Stimulated activated CD4-positive, alpha-beta T cell treated with anti-CD3 and anti-CD28 coated beads, Interleukin-12 subunit alpha, Interleukin-12 subunit beta, amount 100 ng/mL, for 48 hours (primary cell): ENCODE measurements at regions not wholly inside any gene's neighbourhood (a gene's known extent, or its start where the extent isn't known, plus 50 kb on each side); places are given as distances from the start of the nearest gene placed in this dataset.
"Not testable (repeated sequence)": the region's sequence is repeated elsewhere in the genome, so short reads cannot be mapped to it uniquely, and the experiment has no call there.

Source experiments
- DNase-seq, 3 donors: peaks; one replicate each; pipeline ENCODE4 v3.0.0-alpha.2; 2020; ENCODE audit warnings: low read depth in 2 of 3, low spot score in 1 of 3

DNA sequence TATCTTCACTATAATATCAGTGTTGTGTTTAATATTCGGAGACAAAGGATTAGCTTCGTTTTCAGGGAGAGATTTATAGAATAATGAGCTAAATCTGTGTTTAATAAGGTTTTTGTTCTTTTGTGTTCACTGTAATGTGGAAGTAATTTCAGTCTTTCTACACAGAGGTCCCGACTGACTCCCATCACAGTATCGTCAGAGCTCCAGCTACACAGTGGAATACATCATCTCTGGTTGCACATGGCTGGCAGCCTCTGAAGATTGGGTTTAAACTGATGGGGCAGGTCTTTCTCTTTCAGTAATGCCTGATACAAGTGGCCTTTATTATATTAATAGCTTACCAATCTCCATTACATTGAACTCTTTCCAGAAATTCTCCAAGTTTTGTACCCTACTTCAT is 736.7 kb upstream of the RIOK2 start:
- no peak for DNase-seq

DNA sequence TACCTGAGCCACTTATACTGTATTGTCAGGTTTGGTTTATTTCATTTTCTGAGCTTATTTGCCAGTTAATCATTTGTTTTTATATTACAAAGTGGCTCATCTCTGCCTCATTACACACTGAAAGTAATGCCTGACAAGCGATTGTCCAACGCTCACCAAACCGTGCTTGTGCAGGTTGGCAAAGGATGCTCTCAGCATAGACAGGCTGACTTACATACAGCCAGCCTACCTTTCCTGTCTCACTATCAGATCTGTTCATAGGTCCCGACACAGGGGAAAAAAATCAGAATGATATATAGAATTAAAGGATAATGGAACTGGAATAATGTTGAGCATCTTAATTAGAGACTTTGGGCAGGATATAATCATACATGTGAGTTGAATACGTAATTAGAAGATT is 739.7 kb upstream of the RIOK2 start:
- DNase-seq: no peak

DNA sequence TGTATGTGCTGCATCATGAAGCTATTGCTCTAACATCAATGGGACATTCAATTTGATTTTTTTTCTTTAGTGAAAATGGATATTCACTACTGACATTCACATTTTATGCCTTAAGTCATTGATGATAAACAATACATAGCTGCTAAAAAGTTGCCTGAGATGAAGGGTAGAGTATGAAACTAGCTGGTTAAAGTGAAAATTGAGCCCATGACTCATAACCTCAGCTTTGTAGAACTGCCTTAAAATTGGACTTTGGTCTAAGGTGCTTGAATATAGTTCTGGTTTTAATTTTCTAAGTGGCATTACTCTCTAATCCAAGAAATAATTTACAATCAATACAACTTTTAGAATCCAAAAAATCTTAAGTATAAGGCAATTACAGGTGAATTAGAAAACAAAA is 740.4 kb upstream of the RIOK2 start:
- DNase-seq: no peak

DNA sequence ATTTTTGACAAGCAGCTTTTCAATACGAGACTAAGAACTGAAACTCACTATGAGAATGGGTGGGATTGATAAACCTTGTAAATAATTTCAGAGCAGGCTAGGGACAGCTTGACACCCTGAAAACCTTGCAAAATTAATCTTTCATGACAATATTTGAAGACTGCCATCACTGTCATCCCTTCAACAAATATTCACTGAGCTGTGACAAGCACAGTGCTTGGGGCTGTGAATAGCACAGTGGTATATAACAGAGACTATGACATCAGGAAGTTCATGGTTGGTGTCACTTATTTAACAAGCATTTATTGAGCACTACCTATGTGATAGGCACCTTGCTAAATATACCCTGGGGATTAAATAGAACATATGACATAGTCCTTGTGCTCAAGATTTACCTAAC is 741.0 kb upstream of the RIOK2 start:
- no peak for DNase-seq

DNA sequence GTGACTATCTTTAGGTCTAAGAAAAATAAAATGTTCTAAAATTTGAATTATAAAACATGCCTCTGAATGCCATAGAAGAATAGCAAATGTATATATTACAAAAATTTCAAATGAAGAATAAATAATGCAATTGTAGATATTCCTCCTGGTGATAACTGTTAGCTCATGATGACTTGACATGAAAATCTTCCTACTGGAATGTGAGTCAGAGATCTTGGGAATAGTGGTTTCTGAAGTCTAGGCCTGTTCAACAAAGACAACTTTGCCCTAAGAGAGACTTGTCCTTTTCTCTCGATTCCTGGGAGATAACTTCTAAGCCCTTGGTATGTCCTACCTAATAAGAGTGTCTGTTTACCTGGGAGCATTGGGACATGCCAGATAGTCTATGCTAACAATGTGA is 746.3 kb upstream of the RIOK2 start:
- DNase-seq: no peak

DNA sequence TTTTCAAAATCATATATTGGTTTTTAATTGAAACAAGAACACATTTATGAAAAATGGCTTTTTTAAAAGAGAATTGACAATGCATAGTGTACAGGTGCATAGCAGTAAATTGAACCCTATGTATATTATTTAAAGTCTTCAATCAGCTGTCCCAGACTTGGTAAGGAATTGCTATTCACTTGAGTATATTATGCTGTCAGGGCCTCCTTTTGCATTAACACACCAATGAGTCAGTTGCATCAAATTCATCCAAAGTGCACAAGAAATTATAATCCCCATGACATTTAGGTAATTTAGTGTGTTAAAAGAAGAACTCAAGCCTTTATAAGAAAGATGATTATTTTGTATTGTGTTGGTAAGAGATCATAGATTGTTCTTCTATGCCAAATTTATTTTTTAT is 748.8 kb upstream of the RIOK2 start:
- DNase-seq: no peak

DNA sequence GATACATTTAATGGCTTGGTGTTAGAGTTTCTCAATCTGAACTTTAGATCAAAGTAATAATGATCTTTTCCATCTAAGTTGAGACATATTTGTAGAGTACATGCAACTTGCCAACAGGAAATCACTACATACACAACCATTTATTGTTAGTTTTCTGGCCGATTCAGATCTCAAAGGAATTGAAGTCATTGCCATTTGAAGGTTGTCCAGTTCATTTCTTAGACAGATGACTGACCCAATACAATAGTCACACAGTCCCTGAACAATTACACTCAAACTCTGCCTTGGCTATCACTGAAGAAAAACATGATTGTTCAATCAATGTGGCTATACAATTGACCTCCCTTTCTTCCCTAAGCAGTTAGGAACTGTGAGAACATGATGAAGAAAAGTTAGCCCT is 753.2 kb upstream of the RIOK2 start:
- DNase-seq: no peak

DNA sequence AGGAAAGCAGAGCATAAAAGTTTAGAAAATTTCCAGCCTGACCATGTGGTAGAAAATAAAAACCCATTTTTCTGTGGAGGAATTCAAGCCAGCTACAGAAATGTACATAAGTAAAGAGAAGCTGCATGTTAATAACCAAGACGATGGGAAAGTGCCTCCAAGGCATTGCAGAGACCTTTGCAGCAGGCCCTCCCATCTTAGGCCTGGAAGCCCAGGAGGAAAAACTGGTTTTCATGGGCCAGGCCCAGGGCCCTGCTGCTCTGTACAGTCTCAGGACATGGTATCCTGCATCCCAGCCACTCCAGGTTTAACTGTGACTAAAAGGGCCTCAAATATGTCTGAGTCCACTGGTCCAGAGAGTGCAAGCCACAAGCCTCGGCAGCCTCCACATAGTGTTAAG is 754.8 kb upstream of the RIOK2 start:
- no peak for DNase-seq

DNA sequence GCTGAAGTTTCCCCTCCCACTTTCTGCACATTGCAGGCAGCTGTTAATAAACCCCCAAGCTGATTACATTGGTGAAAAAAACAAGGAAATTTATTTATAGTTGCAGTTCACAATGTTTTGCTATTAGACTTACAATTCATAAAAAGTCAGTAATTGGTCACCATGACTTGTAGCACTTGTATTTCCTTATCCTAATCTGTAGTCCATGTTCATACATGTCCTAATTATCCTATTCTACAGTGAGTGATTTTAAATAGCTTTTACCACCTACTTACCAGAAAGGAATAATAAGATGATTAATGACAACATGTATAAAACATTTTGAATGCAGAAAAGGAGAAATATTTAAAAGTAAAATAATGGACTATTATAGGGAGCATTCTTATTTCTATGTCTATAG is 760.0 kb upstream of the RIOK2 start:
- DNase-seq: no peak

DNA sequence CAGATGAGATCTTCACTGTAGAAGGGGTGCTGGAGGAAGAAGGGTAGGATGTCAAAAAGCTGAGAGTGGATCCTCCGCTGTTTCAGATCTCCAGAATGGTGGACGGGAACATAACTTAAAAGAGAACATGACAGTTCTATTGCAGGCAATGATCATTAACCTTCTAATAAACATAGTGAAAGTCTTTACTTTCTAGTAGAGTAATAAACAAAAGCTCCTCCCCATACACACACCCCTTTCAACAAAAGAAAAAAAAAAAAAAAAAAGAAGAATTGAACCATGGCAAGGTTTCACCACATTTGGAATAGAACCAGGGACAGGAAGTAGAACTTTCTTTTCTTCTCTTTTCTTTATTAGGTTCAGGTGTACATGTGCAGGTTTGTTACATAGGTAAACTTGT is 768.1 kb upstream of the RIOK2 start:
- no peak for DNase-seq

DNA sequence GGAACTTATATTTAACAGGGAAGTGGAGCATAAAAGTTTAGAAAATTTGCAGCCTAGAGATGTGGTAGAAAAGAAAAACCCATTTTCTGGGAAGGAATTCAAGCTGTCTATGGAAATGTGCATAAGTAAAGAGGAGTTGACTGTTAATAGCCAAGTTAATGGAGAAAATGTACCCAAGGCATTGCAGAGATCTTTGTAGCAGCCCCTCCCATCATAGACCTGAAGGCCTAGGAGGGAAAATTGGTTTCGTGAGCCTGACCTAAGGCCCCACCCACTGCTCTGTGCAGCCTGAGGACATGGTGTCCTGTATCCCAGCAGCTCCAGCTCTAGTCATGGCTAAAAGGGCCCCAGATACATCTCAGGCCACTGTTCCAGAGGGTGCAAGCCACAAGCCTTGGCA is 772.4 kb upstream of the RIOK2 start:
- DNase-seq: no peak

DNA sequence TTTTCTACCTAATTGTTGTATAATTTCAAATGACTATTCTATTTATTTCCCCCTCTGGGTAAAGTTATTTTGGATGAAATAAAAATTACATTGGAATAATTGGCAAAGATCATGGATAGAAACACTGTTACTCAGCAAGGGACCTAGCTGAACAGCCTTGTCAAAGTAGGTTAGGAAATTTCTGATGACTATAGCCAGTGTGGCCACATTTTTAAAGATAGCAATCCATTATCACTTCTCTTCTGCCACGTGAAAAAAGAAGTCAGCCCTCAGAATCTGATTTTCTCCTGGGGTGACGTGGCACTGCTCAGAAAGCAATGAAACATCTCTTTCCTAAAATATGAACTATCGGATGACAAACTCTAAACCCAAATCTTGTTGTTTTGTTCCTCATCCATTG is 784.2 kb upstream of the RIOK2 start:
- no peak for DNase-seq

DNA sequence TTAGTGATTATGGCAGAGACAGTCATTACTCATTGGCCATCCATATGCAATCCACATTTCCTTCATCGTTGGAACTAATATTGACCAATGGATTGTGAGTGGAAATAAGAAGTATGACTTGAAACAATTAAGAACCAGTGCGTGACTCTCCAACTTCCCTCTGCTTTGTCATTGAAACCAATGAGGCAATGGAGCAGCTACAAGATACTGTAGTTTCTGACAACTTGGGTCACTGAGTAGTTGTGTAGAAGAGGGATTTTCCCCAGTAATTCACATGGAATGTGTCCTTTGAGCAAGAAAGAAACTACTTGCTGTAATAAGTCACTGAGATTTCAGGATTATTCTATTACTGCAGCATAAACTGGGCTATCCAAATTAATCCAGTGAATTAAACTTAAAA is 785.3 kb upstream of the RIOK2 start:
- no peak for DNase-seq

DNA sequence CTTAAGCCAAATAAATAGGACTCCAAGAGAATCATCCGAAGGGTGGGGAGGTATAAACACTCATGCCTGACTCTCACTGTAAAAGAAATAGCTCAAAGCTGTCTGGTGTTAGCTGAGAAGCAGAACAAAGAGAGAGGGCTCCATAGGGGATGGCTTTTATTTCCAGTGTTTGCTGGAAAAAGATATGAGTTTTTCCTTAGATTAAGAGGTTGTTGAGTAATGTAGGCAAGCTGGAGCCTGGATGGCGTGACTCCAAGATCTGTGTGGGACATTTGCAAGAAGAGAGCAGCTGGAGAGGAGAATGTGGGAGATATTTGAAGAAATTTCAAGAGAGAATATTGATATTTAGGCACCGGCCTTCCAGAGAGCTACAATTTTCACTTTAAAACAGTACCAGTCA is 793.7 kb upstream of the RGMB start:
- no peak for DNase-seq

DNA sequence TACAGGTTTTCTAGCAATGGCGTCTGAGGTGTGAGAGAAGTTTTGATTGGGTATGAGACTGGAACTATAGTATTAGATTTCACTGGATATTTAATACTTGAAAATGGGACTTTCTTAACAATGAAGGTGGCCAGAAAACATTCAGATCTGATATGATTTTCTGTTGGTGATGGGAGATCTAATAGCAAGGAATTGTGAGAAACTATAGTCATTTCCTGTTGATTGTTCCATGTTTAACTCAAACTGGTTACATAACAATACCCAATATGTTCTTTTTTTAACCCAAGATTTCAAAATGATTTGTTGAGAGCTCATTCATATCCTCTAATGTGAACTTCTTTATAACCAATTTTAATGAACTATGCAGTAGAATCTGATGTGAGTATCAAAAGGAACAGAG is 793.2 kb upstream of the RGMB start:
- DNase-seq: no peak

DNA sequence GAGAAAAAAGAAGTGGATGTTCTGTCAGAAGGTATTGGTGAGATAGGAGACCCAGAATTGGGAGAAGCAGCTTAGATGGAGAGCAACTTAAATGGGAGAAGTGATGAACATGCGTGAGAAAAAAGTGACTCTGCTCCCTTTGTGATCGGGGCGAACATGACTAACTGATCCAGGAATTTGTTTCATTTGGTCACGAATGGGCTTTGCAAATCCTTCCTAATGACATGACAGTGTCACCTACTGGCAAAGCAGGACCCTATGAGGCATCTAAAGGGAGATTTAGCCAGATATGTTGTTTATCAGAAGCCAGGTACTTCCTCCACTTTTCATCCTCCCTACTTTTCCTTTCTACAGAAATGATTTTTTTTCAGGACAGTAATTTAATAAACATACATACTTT is 787.4 kb upstream of the RGMB start:
- DNase-seq: no peak

DNA sequence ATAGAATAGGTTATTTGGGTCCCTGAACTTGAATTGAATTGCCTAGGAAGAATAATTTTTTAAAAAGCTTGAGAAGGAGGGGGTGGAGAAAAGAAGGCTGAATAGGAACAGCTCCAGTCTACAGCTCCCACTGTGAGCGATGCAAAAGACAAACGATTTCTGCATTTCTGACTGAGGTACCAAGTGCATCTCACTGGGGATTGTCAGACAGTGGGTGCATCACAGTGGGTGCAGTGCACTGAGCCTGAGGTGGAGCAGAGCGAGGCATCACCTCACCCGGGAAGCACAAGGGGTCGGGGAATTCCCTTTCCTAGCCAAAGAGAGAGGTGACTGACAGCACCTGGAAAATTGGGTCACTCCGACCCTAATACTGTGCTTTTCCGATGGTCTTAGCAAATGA is 782.2 kb upstream of the RGMB start:
- DNase-seq: no peak

DNA sequence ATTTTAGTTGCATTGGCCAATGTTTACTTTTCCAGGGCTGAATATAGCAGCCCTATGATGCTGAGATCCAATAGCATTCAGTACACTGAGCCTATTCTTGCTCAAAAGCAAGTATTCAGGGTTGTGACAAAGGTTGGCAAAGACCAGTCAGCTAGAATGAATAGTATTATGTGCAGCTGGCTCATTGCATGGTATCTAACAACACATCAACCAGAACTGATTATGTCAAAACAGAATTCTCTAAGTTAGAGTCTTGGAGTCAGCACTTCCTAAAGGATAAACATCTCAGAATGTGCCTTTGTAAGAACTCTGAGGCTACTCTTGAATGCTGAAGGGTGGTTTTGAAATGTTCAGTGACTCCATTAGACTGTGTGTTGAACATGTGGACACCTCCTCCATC is 774.5 kb upstream of the RGMB start:
- DNase-seq: no peak

DNA sequence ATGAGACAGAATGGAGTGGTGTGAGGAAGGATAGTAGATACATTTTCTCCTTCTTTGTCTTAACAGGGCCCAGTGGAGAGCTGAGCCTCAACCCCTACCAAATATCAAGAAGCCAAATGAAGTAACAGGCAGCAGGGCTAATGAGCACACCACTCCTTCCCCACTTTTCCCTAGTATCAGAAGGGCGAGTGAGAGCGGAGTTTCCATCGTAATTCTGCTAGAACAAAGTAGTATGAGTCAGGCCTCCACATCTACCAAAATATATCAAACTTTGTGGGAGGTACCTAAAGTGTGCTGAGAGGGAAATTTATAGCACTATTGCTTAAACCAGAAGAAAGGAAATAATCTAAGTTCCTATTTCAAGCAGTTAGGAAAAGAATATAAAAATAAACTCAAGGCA is 769.0 kb upstream of the RGMB start:
- DNase-seq: no peak

DNA sequence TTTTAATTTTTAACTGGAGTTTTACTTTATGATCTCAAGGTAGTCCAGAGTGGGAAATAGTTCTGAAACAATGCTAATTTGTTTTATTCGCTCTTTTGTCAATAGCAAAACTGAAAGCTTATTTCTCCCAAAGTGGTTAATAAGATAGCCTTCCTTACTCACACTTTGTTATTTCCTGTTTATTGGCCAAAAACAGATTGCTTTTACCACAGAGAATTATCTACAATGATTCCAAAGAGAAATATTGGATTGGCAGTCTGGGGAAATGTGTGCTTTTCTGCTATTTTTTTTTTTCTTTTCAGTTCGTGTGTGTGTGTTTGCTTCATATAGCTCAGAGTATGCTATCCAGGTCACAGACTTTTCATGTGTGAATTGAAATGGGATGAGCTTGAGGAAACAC is 756.7 kb upstream of the RGMB start:
- DNase-seq: no peak

DNA sequence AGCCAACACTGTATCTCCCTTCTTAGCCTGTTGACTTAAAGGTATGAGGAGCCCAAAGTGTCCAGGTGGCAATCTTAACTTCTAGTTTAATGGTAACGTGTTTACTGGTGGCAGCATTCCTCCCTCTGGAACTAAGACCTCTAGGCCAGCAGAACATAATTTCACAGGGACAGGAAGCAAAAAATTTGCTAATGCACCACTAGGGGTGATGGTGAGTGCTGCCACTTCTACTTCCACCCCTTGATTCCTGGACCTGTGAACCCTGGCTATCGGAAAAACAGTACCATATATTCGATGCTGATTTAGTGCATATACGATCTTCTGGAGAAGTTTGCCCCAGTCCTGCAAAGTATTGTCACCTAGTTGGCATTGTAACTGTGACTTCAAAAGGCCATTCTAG is 743.2 kb upstream of the RGMB start:
- not testable (repeated sequence) for DNase-seq

DNA sequence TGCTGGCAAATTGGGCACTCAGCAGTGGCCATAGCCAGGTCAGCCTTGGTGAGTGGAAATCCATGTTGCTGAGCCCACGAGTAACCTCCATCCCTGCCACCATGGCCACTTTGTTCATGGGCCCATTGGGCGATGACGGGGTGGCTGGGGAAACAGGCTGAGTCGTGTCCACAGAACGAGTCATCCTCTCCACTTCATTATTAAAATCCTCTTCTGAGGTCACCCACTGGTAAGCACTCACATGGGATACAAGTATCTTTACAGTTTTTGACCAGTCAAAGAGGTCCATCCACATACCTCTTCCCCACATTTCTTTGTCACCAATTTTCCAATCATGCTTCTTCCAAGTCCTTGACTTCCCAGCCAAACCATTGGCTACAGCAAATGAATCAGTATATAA is 742.4 kb upstream of the RGMB start:
- not testable (repeated sequence) for DNase-seq

DNA sequence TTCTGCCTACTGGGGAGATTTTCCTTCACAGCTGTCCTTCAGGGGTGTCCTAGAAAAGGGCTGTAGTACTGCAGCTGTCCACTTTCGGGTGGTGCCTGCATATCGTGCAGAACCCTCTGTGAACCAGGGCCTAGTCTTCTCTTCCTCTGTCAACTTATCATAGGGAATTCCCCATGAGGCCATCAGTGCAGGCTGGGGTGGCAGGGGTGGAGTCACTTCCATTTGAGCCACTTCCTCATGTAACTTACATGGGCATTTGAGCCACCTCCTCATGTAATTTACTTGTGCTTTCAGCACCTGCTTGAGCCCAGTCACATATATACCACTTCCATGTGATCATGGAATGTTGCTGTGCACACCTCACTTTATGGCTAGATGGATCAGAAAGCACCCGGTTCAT is 742.0 kb upstream of the RGMB start:
- DNase-seq: no peak

DNA sequence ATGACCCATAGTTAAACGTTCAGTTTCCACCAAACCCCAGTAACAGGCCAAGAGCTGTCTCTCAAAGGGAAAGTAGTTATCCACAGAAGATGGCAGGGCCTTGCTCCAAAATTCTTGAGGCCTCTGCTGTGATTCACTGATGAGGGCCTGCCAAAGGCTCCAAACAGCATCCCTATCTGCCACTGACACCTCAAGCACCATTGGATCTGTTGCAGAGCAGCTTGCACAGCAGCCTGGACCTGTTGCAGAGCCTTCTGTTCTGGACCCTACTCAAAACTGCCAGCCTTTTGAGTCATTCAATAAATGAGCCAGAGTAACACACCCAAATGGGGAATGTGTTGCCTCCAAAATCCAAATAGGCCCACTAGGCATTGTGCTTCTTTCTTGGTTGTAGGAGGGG is 741.5 kb upstream of the RGMB start:
- DNase-seq: no peak

DNA sequence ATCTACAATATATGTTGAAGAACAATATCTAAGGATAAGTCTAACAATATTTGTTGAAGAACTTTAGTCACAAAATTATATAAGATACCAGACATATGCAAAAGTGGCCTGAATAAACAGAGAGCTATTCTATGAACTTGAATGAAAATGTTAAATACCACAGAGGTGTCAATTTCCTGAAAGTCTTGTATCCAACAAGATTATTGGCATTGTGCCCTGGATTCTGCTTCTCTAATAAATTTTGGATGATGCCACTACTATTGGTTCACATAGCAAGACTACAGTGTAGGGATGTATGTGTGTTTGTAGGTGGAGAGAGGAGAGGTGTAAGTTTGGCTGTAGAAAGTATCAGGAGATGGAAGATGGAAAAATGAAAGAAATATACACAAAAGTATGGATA is 731.8 kb upstream of the RGMB start:
- no peak for DNase-seq
